LNCaP clone FGC (cell line): ENCODE measurements at regions not wholly inside any gene's neighbourhood (a gene's known extent, or its start where the extent isn't known, plus 50 kb on each side); places are given as distances from the start of the nearest gene placed in this dataset.

Experiments used
- DNase-seq: peaks from one replicate; pipeline ENCODE4 v3.0.0-alpha.2; 2011; ENCODE audit warnings: low read depth
- H3K4me3 ChIP-seq: 2 replicates; pipeline ENCODE4 v1.5.1; 2011; ENCODE audit warnings: mild to moderate bottlenecking, low read depth, low read length, control low read depth
- CTCF ChIP-seq: IDR thresholded peaks from 2 replicates; pipeline ENCODE4 v1.5.1; 2012; ENCODE audit warnings: mild to moderate bottlenecking; ENCODE audit not compliant: control insufficient read depth, insufficient read depth; ENCODE audit errors: extremely low read depth

- no peak for DNase-seq
- TF ChIP-seq CTCF, result no peak
- no peak overlapping the region for H3K4me3 ChIP-seq
These were observed 802.0 kb downstream of the KCNA4 start for GRCh38 chr11:29214833-29215232.

GRCh38 chr11:29211202-29211601, 805.6 kb downstream of the KCNA4 start:
- no peak for DNase-seq
- TF ChIP-seq CTCF, result no peak
- no peak overlapping the region for H3K4me3 ChIP-seq

- TF ChIP-seq CTCF, result no peak
- DNase-seq, result no peak
- no peak overlapping the region for H3K4me3 ChIP-seq
These were observed 806.4 kb downstream of the KCNA4 start for GRCh38 chr11:29210426-29210825.

GRCh38 chr11:29208117-29208516, 808.7 kb downstream of the KCNA4 start:
- TF ChIP-seq CTCF, result no peak
- no peak for DNase-seq
- H3K4me3 ChIP-seq, result no peak overlapping the region

- H3K4me3 ChIP-seq, result no peak overlapping the region
- no peak for DNase-seq
- TF ChIP-seq CTCF, result no peak
These were observed 815.9 kb downstream of the KCNA4 start for GRCh38 chr11:29200791-29201562.

- no peak for TF ChIP-seq CTCF
- DNase-seq, result no peak
- no peak overlapping the region for H3K4me3 ChIP-seq
These were observed 826.5 kb downstream of the KCNA4 start for GRCh38 chr11:29190313-29190712.

- TF ChIP-seq CTCF, result no peak
- no peak for DNase-seq
- no peak overlapping the region for H3K4me3 ChIP-seq
These were observed 829.6 kb downstream of the KCNA4 start for GRCh38 chr11:29187215-29187614.
